CD4-positive, alpha-beta T cell (primary cell): ENCODE measurements at regions not wholly inside any gene's neighbourhood (a gene's known extent, or its start where the extent isn't known, plus 50 kb on each side); places are given as distances from the start of the nearest gene placed in this dataset.

Source experiments
- ATAC-seq: fragments of 200-7000 bp; cut with Tn5 transposase; one replicate; pipeline ENCODE4 v1.10.0; 2022; ENCODE audit warnings: mild to moderate bottlenecking; ENCODE audit not compliant: poor library complexity
- CTCF ChIA-PET: fragments of 350-600 bp; sonication (Branson Sonifier 250); formaldehyde crosslinking; loops from one replicate; lab custom pipeline; 2021; ENCODE audit warnings: antibody characterized with exemption, inconsistent platforms; lab: Charles Lee
- POLR2A ChIA-PET: fragments of 350-600 bp; sonication (Branson Sonifier 250); formaldehyde crosslinking; loops from one replicate; lab custom pipeline; 2021; ENCODE audit warnings: antibody characterized with exemption, inconsistent platforms; lab: Charles Lee
- DNase-seq, 14 experiments: peaks; one replicate each; pipeline ENCODE4 v3.0.0-alpha.2; 2013 to 2020; ENCODE audit warnings: mixed read lengths in 2 of 14
- H3K27ac ChIP-seq, 2 donors: one replicate each; pipeline versions ENCODE4 v1.5.1 to v1.7.0; 2013; ENCODE audit warnings: low read length in 2 of 2, low read depth in 1 of 2, mild to moderate bottlenecking in 1 of 2
- H3K27me3 ChIP-seq, 2 experiments: 1 replicate in 1 of 2; 2 replicates in 1 of 2; pipeline versions ENCODE4 v1.6.1 to v1.7.0; 2013; ENCODE audit warnings: low read length in 2 of 2, control low read depth in 1 of 2, mild to moderate bottlenecking in 1 of 2, moderate library complexity in 1 of 2; ENCODE audit not compliant: insufficient read depth in 2 of 2, control insufficient read depth in 1 of 2
- H3K36me3 ChIP-seq: one replicate; pipeline ENCODE4 v1.6.1; 2013; ENCODE audit warnings: low read length, control low read depth; ENCODE audit not compliant: insufficient read depth
- H3K4me1 ChIP-seq: one replicate; pipeline ENCODE4 v1.6.1; 2013; ENCODE audit warnings: low read length, control low read depth; ENCODE audit not compliant: insufficient read depth
- H3K4me3 ChIP-seq: one replicate; pipeline ENCODE4 v1.5.1; 2013; ENCODE audit warnings: mild to moderate bottlenecking, low read length, moderate library complexity
- H3K9me3 ChIP-seq, 2 experiments: 1 replicate in 1 of 2; 2 replicates in 1 of 2; pipeline versions ENCODE4 v1.6.1 to v1.7.0; 2013; ENCODE audit warnings: low read length in 2 of 2, mild to moderate bottlenecking in 2 of 2, control low read depth in 1 of 2, moderate library complexity in 1 of 2; ENCODE audit not compliant: control insufficient read depth in 1 of 2, insufficient read depth in 1 of 2
- H3K27ac Mint-ChIP-seq: one replicate; pipeline ENCODE4 v1.8.0; 2020; ENCODE audit warnings: mixed read lengths
- H3K27me3 Mint-ChIP-seq: one replicate; pipeline ENCODE4 v1.8.0; 2021; ENCODE audit warnings: mixed read lengths
- H3K36me3 Mint-ChIP-seq: one replicate; pipeline ENCODE4 v1.8.0; 2021; ENCODE audit warnings: low read depth, mixed read lengths
- H3K4me1 Mint-ChIP-seq: one replicate; pipeline ENCODE4 v1.8.0; 2021; ENCODE audit warnings: low read depth, mixed read lengths
- H3K4me3 Mint-ChIP-seq: one replicate; pipeline ENCODE4 v1.8.0; 2020; ENCODE audit warnings: mild to moderate bottlenecking, mixed read lengths
- H3K9me3 Mint-ChIP-seq: one replicate; pipeline ENCODE4 v1.8.0; 2020; ENCODE audit warnings: mixed read lengths
- CTCF ChIP-seq: fragments of 200-600 bp; IDR thresholded peaks from one replicate; pipeline ENCODE4 v1.8.0; 2022; ENCODE audit warnings: antibody characterized with exemption, mild to moderate bottlenecking
- intact Hi-C, 2 experiments: fragments of 100-400 bp; cut with DNase I in 1 of 2; cut with micrococcal nuclease in 1 of 2; formaldehyde crosslinking; loops; one replicate each; pipeline versions ENCODE4 v1.15.1 to v1.9.0; 2023 to 2025; cut with DNase I, micrococcal nuclease

GRCh38 chr6:2552526-2553154, 198.1 kb downstream of the MYLK4 start:
- no peak overlapping the region for H3K4me3 ChIP-seq
- no peaks in the 10 kb centered on the region for H3K36me3 ChIP-seq
- H3K27me3 Mint-ChIP-seq = peaks cover 33% of the 10 kb centered on the region
- no peak overlapping the region for H3K27ac ChIP-seq
- intact Hi-C loops = no loop called here
- no peak for TF ChIP-seq CTCF
- peaks cover 2% of the 10 kb centered on the region for H3K9me3 Mint-ChIP-seq
- ChIA-PET POLR2A (no interaction called here), CTCF (no interaction called here)
- no peak overlapping the region for H3K4me3 Mint-ChIP-seq
- H3K36me3 Mint-ChIP-seq = no peaks in the 10 kb centered on the region
- H3K4me1 ChIP-seq = no peaks in the 10 kb centered on the region
- no peak overlapping the region for H3K27ac Mint-ChIP-seq
- ATAC-seq = no peak
- DNase-seq = no peak
- peaks cover 0 to 4% of the 10 kb centered on the region in 2 experiments for H3K9me3 ChIP-seq
- peaks cover 4 to 7% of the 10 kb centered on the region in 2 experiments for H3K27me3 ChIP-seq
- H3K4me1 Mint-ChIP-seq = no peaks in the 10 kb centered on the region

- DNase-seq (no peak), ATAC-seq (no peak)
- Histone ChIP-seq H3K4me1 (no peaks in the 10 kb centered on the region), H3K36me3 (no peaks in the 10 kb centered on the region), H3K27ac (no peak overlapping the region), H3K27me3 (peaks cover 4 to 13% of the 10 kb centered on the region in 2 experiments), H3K9me3 (peaks cover 0 to 4% of the 10 kb centered on the region in 2 experiments), H3K4me3 (no peak overlapping the region)
- no peak overlapping the region for H3K4me3 Mint-ChIP-seq
- no peaks in the 10 kb centered on the region for H3K4me1 Mint-ChIP-seq
- POLR2A ChIA-PET = no interaction called here
- TF ChIP-seq CTCF = no peak
- peaks cover 40% of the 10 kb centered on the region for H3K27me3 Mint-ChIP-seq
- CTCF ChIA-PET = no interaction called here
- intact Hi-C loops = no loop called here
- no peaks in the 10 kb centered on the region for H3K36me3 Mint-ChIP-seq
- H3K9me3 Mint-ChIP-seq = peaks cover 2% of the 10 kb centered on the region
- H3K27ac Mint-ChIP-seq = no peak overlapping the region
These were observed 199.0 kb downstream of the MYLK4 start for GRCh38 chr6:2551705-2552104.

GRCh38 chr6:2550247-2550646, 200.5 kb downstream of the MYLK4 start:
- Mint-ChIP-seq H3K27ac (no peak overlapping the region), H3K4me3 (no peak overlapping the region), H3K27me3 (peaks cover 52% of the 10 kb centered on the region), H3K4me1 (no peaks in the 10 kb centered on the region), H3K36me3 (no peaks in the 10 kb centered on the region), H3K9me3 (peaks cover 2% of the 10 kb centered on the region)
- no peaks in the 10 kb centered on the region for H3K36me3 ChIP-seq
- DNase-seq = no peak
- no peak overlapping the region for H3K27ac ChIP-seq
- H3K4me3 ChIP-seq = no peak overlapping the region
- intact Hi-C loops = no loop called here
- peaks cover 4 to 27% of the 10 kb centered on the region in 2 experiments for H3K27me3 ChIP-seq
- no peak for TF ChIP-seq CTCF
- POLR2A ChIA-PET = no interaction called here
- CTCF ChIA-PET = no interaction called here
- H3K9me3 ChIP-seq = peaks cover 0 to 4% of the 10 kb centered on the region in 2 experiments
- H3K4me1 ChIP-seq = no peaks in the 10 kb centered on the region
- ATAC-seq = no peak
